Smooth muscle cell of the brain vasculature (primary cell): ENCODE measurements at regions not wholly inside any gene's neighbourhood (a gene's known extent, or its start where the extent isn't known, plus 50 kb on each side); places are given as distances from the start of the nearest gene placed in this dataset.

Experiments
- DNase-seq: peaks from one replicate; pipeline ENCODE4 v3.0.0-alpha.2; 2012; ENCODE audit warnings: low read depth, low spot score

DNA sequence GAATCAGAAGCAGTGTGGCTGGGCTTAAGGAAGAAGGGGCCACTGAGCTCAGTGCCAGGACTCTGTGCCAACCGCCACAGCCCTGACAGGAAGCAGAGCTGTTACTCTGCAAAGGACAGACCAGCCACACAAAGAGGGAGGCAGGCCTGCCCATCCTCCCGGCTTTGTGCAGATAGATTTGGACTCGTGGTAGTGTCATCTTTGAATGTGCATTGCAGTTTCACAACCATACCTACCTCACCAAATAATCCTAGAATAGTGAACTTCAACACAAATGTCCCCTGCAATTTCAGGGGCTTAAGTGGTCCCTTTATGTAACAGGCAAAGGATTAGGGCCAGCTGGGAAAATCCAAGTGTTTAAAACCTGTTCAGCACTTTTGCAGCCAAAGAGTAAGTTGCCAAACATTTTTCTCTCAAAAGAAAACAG lies 55.1 kb upstream of the CLDN10 start:
- no peak for DNase-seq

DNA sequence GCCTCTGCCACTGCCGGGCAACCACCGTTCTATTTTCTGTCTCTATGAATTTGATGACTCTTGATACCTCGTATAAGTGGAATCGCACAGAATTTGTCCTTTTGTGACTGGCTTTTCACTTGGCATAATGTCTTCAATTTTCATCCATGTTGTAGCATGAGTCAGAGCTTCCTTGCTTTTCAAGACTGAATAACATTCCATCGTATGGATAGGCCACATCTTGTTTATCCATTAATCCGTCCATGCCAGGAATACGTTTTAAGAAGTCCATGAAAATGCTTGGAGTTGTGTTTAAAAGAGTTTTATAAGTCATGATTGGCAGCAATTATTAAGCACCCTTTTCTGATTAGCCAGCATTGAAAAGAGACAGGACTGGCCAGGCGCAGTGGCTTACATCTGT lies 53.6 kb upstream of the CLDN10 start:
- no peak for DNase-seq

DNA sequence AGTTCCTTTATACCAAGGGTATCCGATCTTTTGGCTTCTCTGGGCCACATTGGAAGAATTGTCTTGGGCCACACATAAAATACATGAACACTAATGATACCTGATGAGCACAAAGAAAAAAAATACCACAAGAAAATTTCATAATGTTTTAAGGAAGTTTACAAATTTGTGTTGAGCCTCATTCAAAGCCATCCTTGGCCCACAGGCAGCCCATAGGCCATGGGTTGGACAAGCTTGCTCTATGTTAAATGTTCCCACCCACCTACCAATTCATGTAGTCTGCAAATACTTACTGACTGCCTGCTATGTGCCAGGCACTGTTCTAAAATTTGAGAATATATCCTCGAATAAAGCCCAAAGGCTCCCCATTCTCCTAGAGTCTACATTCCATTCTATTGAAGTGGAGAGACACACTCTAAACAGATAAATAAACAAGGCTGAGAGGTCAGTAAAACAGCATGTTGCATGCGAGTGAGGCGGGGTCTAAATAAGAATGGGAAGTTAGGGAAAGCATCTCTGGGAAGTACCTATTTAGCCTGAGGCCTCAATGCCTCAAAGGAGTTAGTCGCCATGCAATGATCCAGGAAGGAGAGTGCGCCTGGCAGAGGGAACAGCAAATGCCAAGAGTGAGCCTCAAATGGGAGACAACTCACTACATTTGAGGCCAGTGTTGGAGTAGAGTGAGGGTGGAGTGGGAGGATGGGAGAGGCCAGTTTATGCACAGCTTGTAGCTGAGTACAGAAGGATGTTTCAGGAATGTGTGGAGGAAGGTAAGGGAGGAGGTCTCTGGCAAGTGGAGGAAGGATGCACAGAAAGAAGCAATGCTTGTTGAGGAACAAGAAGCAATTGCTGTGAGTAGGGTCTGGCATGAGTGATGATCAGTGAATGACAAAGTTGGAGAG lies 52.5 kb upstream of the CLDN10 start:
- no peak for DNase-seq

DNA sequence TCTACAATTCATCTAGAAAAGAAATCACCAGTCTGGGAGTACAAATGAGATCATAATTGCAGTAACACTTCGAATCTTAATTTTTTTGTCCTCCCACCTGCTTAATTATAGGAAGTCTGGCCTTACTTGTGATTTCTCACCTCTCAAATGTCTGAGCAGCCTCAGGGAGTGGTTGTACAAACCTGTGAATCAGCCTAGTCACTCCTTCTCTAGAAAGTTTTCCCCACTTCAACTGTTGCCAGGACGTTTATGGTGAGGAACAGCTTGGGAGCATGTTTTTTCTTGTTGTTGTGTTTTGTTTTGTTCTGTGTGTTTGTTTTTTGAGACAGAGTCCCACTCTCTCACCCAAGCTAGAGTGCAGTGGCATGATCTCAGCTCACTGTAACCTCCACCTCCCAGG lies 50.3 kb upstream of the CLDN10 start:
- no peak for DNase-seq
